CD14-positive monocyte (primary cell): ENCODE measurements at regions not wholly inside any gene's neighbourhood (a gene's known extent, or its start where the extent isn't known, plus 50 kb on each side); places are given as distances from the start of the nearest gene placed in this dataset.

Experiments used
- DNase-seq, 3 donors: peaks; one replicate each; pipeline ENCODE4 v3.0.0-alpha.2; 2011 to 2022
- H2AFZ ChIP-seq: 2 replicates; pipeline ENCODE4 v1.6.0; 2012; ENCODE audit warnings: mild to moderate bottlenecking, low read depth, low read length, inconsistent platforms; ENCODE audit not compliant: insufficient read depth, poor library complexity, severe bottlenecking
- H3K27ac ChIP-seq, 2 donors: 1 replicate in 1 of 2; 2 replicates in 1 of 2; pipeline ENCODE4 v1.5.1; 2012 to 2013; ENCODE audit warnings: low read length in 2 of 2, control low read depth in 1 of 2, inconsistent platforms in 1 of 2, low read depth in 1 of 2, mild to moderate bottlenecking in 1 of 2
- H3K27me3 ChIP-seq, 2 donors: one replicate each; pipeline versions ENCODE4 v1.6.0 to v1.6.1; 2011 to 2013; ENCODE audit warnings: low read length in 2 of 2; ENCODE audit not compliant: control insufficient read depth in 2 of 2, insufficient read depth in 2 of 2
- H3K36me3 ChIP-seq, 2 donors: replicated peaks in 1 of 2; 1 replicate in 1 of 2; 2 replicates in 1 of 2; pipeline versions ENCODE4 v1.5.1 to v1.6.1; 2012 to 2013; ENCODE audit warnings: low read length in 2 of 2, control low read depth in 1 of 2, inconsistent platforms in 1 of 2, mild to moderate bottlenecking in 1 of 2; ENCODE audit not compliant: insufficient read depth in 2 of 2, control insufficient read depth in 1 of 2
- H3K4me1 ChIP-seq, 2 donors: 1 replicate in 1 of 2; 2 replicates in 1 of 2; pipeline versions ENCODE4 v1.5.1 to v1.6.1; 2012 to 2013; ENCODE audit warnings: low read length in 2 of 2, control low read depth in 1 of 2, inconsistent platforms in 1 of 2, mild to moderate bottlenecking in 1 of 2, moderate library complexity in 1 of 2; ENCODE audit not compliant: insufficient read depth in 2 of 2, control insufficient read depth in 1 of 2
- H3K4me2 ChIP-seq: replicated peaks from 2 replicates; pipeline ENCODE3; 2012; ENCODE audit warnings: low read length, moderate library complexity, mild to moderate bottlenecking; ENCODE audit not compliant: poor library complexity, severe bottlenecking; ENCODE audit errors: extremely low read depth
- H3K4me3 ChIP-seq, 3 experiments: fragments of 200-600 bp in 1 of 3; sonication (generic) in 1 of 3; replicated peaks in 1 of 3; 1 replicate in 2 of 3; 2 replicates in 1 of 3; pipeline ENCODE4 v1.5.1; 2011 to 2013; ENCODE audit warnings: low read length in 3 of 3, mild to moderate bottlenecking in 3 of 3, control low read depth in 2 of 3, low read depth in 2 of 3, inconsistent platforms in 1 of 3, moderate library complexity in 1 of 3
- H3K79me2 ChIP-seq: 2 replicates; pipeline ENCODE4 v1.6.0; 2012; ENCODE audit warnings: mild to moderate bottlenecking, control low read depth, inconsistent platforms, low read length, moderate library complexity; ENCODE audit not compliant: insufficient read depth
- H3K9ac ChIP-seq: 2 replicates; pipeline ENCODE4 v1.6.0; 2017; ENCODE audit warnings: low read length, mild to moderate bottlenecking; ENCODE audit not compliant: insufficient read depth, poor library complexity, severe bottlenecking
- H3K9me3 ChIP-seq, 2 donors: replicated peaks in 1 of 2; 1 replicate in 1 of 2; 2 replicates in 1 of 2; pipeline versions ENCODE4 v1.5.1 to v1.6.1; 2012 to 2013; ENCODE audit warnings: low read length in 2 of 2, control low read depth in 1 of 2; ENCODE audit not compliant: control insufficient read depth in 1 of 2, insufficient read depth in 1 of 2
- H4K20me1 ChIP-seq: 2 replicates; pipeline ENCODE4 v1.6.0; 2012; ENCODE audit warnings: mild to moderate bottlenecking, low read length, control low read depth, moderate library complexity; ENCODE audit not compliant: insufficient read depth
- H3K27ac Mint-ChIP-seq, 7 donors: one replicate each; pipeline ENCODE4 v1.8.0; 2020; ENCODE audit warnings: mild to moderate bottlenecking in 7 of 7, mixed read lengths in 7 of 7, moderate library complexity in 6 of 7, inconsistent platforms in 2 of 7
- H3K27me3 Mint-ChIP-seq, 3 donors: one replicate each; pipeline ENCODE4 v1.8.0; 2021 to 2022; ENCODE audit warnings: low read depth in 3 of 3, mild to moderate bottlenecking in 3 of 3, mixed read lengths in 3 of 3, moderate library complexity in 3 of 3, inconsistent platforms in 1 of 3
- H3K36me3 Mint-ChIP-seq, 2 donors: one replicate each; pipeline ENCODE4 v1.8.0; 2020; ENCODE audit warnings: mixed read lengths in 2 of 2, inconsistent platforms in 1 of 2, mild to moderate bottlenecking in 1 of 2
- H3K4me1 Mint-ChIP-seq: one replicate; pipeline ENCODE4 v1.8.0; 2020; ENCODE audit warnings: mild to moderate bottlenecking, mixed read lengths
- H3K4me3 Mint-ChIP-seq, 2 donors: one replicate each; pipeline ENCODE4 v1.8.0; 2020; ENCODE audit warnings: mild to moderate bottlenecking in 2 of 2, mixed read lengths in 2 of 2, moderate library complexity in 1 of 2
- H3K9me3 Mint-ChIP-seq, 7 donors: one replicate each; pipeline ENCODE4 v1.8.0; 2020 to 2022; ENCODE audit warnings: mixed read lengths in 7 of 7, mild to moderate bottlenecking in 6 of 7, moderate library complexity in 6 of 7, inconsistent platforms in 2 of 7
- CTCF ChIP-seq: fragments of 200-600 bp; IDR thresholded peaks from one replicate; pipeline ENCODE4 v1.8.0; 2022; ENCODE audit warnings: antibody characterized with exemption, mild to moderate bottlenecking
- WGBS: methylation state at CpG from one replicate; pipeline ENCODE4 v1.1.5; 2013; ENCODE audit warnings: missing lambda C conversion rate; ENCODE audit not compliant: insufficient coverage; 5-methylcytosine and 5-hydroxymethylcytosine counted together
- intact Hi-C, 2 donors: fragments of 100-400 bp; cut with micrococcal nuclease; formaldehyde crosslinking; loops; one replicate each; pipeline versions ENCODE4 v1.15.0 to v1.15.1; 2023

DNA sequence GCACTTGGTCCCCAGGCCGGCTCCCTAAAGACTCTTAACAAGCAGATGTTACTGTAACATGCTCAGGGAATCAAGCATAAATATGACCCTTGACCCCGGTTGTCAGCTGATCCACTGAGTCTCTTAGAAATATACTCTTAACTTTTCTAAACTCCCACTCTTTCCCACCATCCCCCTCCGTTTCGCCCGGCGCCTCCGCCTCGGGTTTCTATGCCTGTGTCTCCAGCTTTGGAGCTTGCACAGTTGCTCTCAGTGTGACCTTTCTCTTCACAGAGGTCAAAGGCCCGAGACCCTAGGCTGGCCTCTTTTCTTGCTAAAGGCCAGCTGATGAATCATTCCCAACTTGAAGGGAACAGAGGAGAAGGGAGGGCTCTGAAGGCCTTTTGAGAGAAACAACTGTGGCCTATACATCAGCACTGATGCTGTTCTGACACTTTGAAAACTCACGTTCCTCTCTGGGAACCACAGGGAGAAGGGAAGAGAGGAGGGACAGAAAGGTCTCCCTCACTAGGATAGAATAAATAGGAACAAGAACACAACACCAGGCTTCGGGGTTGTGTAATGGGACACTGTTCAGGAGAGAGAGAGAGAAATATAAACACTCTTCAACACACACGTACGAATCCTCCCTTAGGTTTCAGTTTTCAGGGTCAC, 484.5 kb upstream of the NR2F2 start:
- no peak for DNase-seq
- 100% methylated on average over 8 of the region's 13 CpGs for WGBS
- no peaks in the 10 kb centered on the region for H3K4me1 Mint-ChIP-seq
- H3K27ac ChIP-seq, result no peak overlapping the region
- H3K36me3 Mint-ChIP-seq, result no peaks in the 10 kb centered on the region
- no peak overlapping the region for H3K9ac ChIP-seq
- no peaks in the 10 kb centered on the region for H3K36me3 ChIP-seq
- intact Hi-C loops, result no loop called here
- H3K27me3 Mint-ChIP-seq, result no peaks in the 10 kb centered on the region
- H2AFZ ChIP-seq, result no peak overlapping the region
- H3K4me1 ChIP-seq, result no peaks in the 10 kb centered on the region
- H3K4me3 Mint-ChIP-seq, result no peak overlapping the region
- H3K27me3 ChIP-seq, result no peaks in the 10 kb centered on the region
- H3K79me2 ChIP-seq, result no peaks in the 10 kb centered on the region
- no peak for TF ChIP-seq CTCF
- no peaks in the 10 kb centered on the region for H4K20me1 ChIP-seq
- H3K27ac Mint-ChIP-seq, result no peak overlapping the region
- H3K9me3 ChIP-seq, result no peaks in the 10 kb centered on the region
- H3K4me3 ChIP-seq, result no peak overlapping the region
- no peak overlapping the region for H3K4me2 ChIP-seq
- peaks cover 0 to 7% (median 4%) of the 10 kb centered on the region in 7 donors for H3K9me3 Mint-ChIP-seq

- peaks cover 0 to 8% (median 1%) of the 10 kb centered on the region in 7 donors for H3K9me3 Mint-ChIP-seq
- H3K9ac ChIP-seq, result no peak overlapping the region
- no peaks in the 10 kb centered on the region for H3K27me3 ChIP-seq
- H3K4me3 ChIP-seq, result no peak overlapping the region
- no peaks in the 10 kb centered on the region for H3K79me2 ChIP-seq
- H3K9me3 ChIP-seq, result no peaks in the 10 kb centered on the region
- H3K36me3 Mint-ChIP-seq, result no peaks in the 10 kb centered on the region
- no peak for TF ChIP-seq CTCF
- H3K4me1 Mint-ChIP-seq, result no peaks in the 10 kb centered on the region
- DNase-seq, result no peak
- H2AFZ ChIP-seq, result no peak overlapping the region
- H3K27me3 Mint-ChIP-seq, result no peaks in the 10 kb centered on the region
- intact Hi-C loops, result no loop called here
- H3K4me3 Mint-ChIP-seq, result no peak overlapping the region
- no peak overlapping the region for H3K27ac Mint-ChIP-seq
- H4K20me1 ChIP-seq, result no peaks in the 10 kb centered on the region
- no peaks in the 10 kb centered on the region for H3K36me3 ChIP-seq
- no CpG with 5 or more reads among the region's 1 CpG for WGBS
- H3K4me1 ChIP-seq, result no peaks in the 10 kb centered on the region
- H3K4me2 ChIP-seq, result no peak overlapping the region
- no peak overlapping the region for H3K27ac ChIP-seq
These were observed 482.4 kb upstream of the NR2F2 start for GRCh38 chr15:95848126-95848525.
